Liver (tissue), 8 donors: ENCODE measurements at regions not wholly inside any gene's neighbourhood (a gene's known extent, or its start where the extent isn't known, plus 50 kb on each side); places are given as distances from the start of the nearest gene placed in this dataset.

ENCODE experiments used
- DNase-seq: peaks from one replicate; pipeline ENCODE4 v3.0.0-alpha.2; 2017; ENCODE audit warnings: low spot score
- H3K27ac ChIP-seq, 2 donors: one replicate each; pipeline ENCODE4 v1.7.0; 2013; ENCODE audit warnings: inconsistent platforms in 2 of 2, low read length in 2 of 2, control low read depth in 1 of 2, low read depth in 1 of 2, mild to moderate bottlenecking in 1 of 2
- H3K27me3 ChIP-seq, 4 donors: one replicate each; pipeline versions ENCODE4 v1.6.1 to v1.7.0; 2013; ENCODE audit warnings: low read length in 3 of 4, inconsistent platforms in 1 of 4, mild to moderate bottlenecking in 1 of 4, moderate library complexity in 1 of 4; ENCODE audit not compliant: control insufficient read depth in 4 of 4, insufficient read depth in 4 of 4
- H3K36me3 ChIP-seq, 4 donors: one replicate each; pipeline versions ENCODE4 v1.6.1 to v1.7.0; 2013; ENCODE audit warnings: low read length in 3 of 4, mild to moderate bottlenecking in 3 of 4, low read depth in 1 of 4, moderate library complexity in 1 of 4; ENCODE audit not compliant: control insufficient read depth in 4 of 4, insufficient read depth in 3 of 4
- H3K4me1 ChIP-seq, 4 donors: one replicate each; pipeline versions ENCODE4 v1.6.1 to v1.7.0; 2013; ENCODE audit warnings: low read length in 3 of 4, mild to moderate bottlenecking in 3 of 4, moderate library complexity in 1 of 4; ENCODE audit not compliant: control insufficient read depth in 4 of 4, insufficient read depth in 4 of 4
- H3K4me3 ChIP-seq, 3 donors: one replicate each; pipeline versions ENCODE4 v1.6.1 to v1.7.0; 2013; ENCODE audit warnings: low read length in 3 of 3, control low read depth in 1 of 3, low read depth in 1 of 3, mild to moderate bottlenecking in 1 of 3
- H3K9ac ChIP-seq, 2 donors: one replicate each; pipeline ENCODE4 v1.7.0; 2013; ENCODE audit warnings: low read length in 2 of 2, mild to moderate bottlenecking in 2 of 2, moderate library complexity in 2 of 2, control low read depth in 1 of 2, low read depth in 1 of 2
- H3K9me3 ChIP-seq, 4 donors: one replicate each; pipeline versions ENCODE4 v1.6.1 to v1.7.0; 2013; ENCODE audit warnings: low read length in 3 of 4; ENCODE audit not compliant: control insufficient read depth in 4 of 4
- CTCF ChIP-seq: fragments of 150-350 bp; IDR thresholded peaks from 2 replicates; pipeline ENCODE4 v1.5.1; 2017; ENCODE audit warnings: improper control_type of control experiment, low read depth, low read length; ENCODE audit not compliant: missing input control
- FOXA1 ChIP-seq: IDR thresholded peaks from 2 replicates; pipeline ENCODE4 v1.6.1; 2016; ENCODE audit warnings: antibody characterized with exemption
- FOXA2 ChIP-seq: IDR thresholded peaks from 2 replicates; pipeline ENCODE4 v1.6.1; 2016; ENCODE audit warnings: antibody characterized with exemption
- HNF4A ChIP-seq, 2 donors: conservative IDR thresholded peaks; 2 replicates each; pipeline ENCODE4 v1.6.1; 2016; ENCODE audit warnings: antibody characterized with exemption in 2 of 2, mild to moderate bottlenecking in 2 of 2
- HNF4G ChIP-seq: IDR thresholded peaks from 2 replicates; pipeline ENCODE4 v1.6.1; 2016; ENCODE audit warnings: antibody characterized with exemption
- JUND ChIP-seq, 2 donors: IDR thresholded peaks; 2 replicates each; pipeline ENCODE4 v1.6.1; 2016; ENCODE audit warnings: antibody characterized with exemption in 2 of 2
- NR2F2 ChIP-seq: IDR thresholded peaks from 2 replicates; pipeline ENCODE4 v1.6.1; 2016; ENCODE audit warnings: antibody characterized with exemption
- RAD21 ChIP-seq, 2 donors: IDR thresholded peaks; 2 replicates each; pipeline ENCODE4 v1.6.1; 2016; ENCODE audit warnings: antibody characterized with exemption in 2 of 2, mild to moderate bottlenecking in 2 of 2
- REST ChIP-seq: IDR thresholded peaks from 2 replicates; pipeline ENCODE4 v1.6.1; 2016; ENCODE audit warnings: antibody characterized with exemption, mild to moderate bottlenecking
- RXRA ChIP-seq, 2 donors: IDR thresholded peaks; 2 replicates each; pipeline ENCODE4 v1.6.1; 2017 to 2018; ENCODE audit warnings: antibody characterized with exemption in 2 of 2, mild to moderate bottlenecking in 1 of 2
- SP1 ChIP-seq: IDR thresholded peaks from 2 replicates; pipeline ENCODE4 v1.6.1; 2018; ENCODE audit warnings: antibody characterized with exemption, mild to moderate bottlenecking
- TAF1 ChIP-seq: conservative IDR thresholded peaks from 2 replicates; pipeline ENCODE4 v1.6.1; 2016; ENCODE audit warnings: antibody characterized with exemption, mild to moderate bottlenecking
- YY1 ChIP-seq: IDR thresholded peaks from 2 replicates; pipeline ENCODE4 v1.6.1; 2016; ENCODE audit warnings: antibody characterized with exemption, mild to moderate bottlenecking
- WGBS: extraction: QIAGEN DNeasy Blood & Tissue Kit; methylation state at CpG from one replicate; pipeline ENCODE4 v1.1.7; 2013; 5-methylcytosine and 5-hydroxymethylcytosine counted together
- TF ChIP-seq, protein P1 (sequence below): IDR thresholded peaks from 2 replicates; pipeline ENCODE4 v1.6.1; 2016; ENCODE audit warnings: antibody characterized with exemption
- TF ChIP-seq, protein P2 (sequence below): IDR thresholded peaks from 2 replicates; pipeline ENCODE4 v1.6.1; 2016; ENCODE audit warnings: antibody characterized with exemption
- TF ChIP-seq, protein P3 (sequence below): IDR thresholded peaks from 2 replicates; pipeline ENCODE4 v1.6.1; 2016; ENCODE audit warnings: antibody characterized with exemption
- donor health status: healthy.
- donor health status: healthy.
- donor health status: healthy.
- donor health status: healthy.
- donor health status: healthy.

GRCh38 chr2:187098154-187098553, 249.2 kb upstream of the ZSWIM2 start:
- no peaks in the 10 kb centered on the region for H3K9me3 ChIP-seq
- no peak overlapping the region for H3K4me3 ChIP-seq
- DNase-seq, result no peak
- H3K27me3 ChIP-seq, result no peaks in the 10 kb centered on the region
- no peak overlapping the region for H3K9ac ChIP-seq
- H3K27ac ChIP-seq, result no peak overlapping the region
- TF ChIP-seq YY1 (no peak), FOXA2 (no peak), HNF4G (no peak), JUND (IDR thresholded peaks at IDR 0.05) (no peak), SP1 (no peak), FOXA1 (no peak)
- TF ChIP-seq, protein P1, sequence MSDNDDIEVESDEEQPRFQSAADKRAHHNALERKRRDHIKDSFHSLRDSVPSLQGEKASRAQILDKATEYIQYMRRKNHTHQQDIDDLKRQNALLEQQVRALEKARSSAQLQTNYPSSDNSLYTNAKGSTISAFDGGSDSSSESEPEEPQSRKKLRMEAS, result no peak
- H3K4me1 ChIP-seq, result no peaks in the 10 kb centered on the region
- H3K36me3 ChIP-seq, result no peaks in the 10 kb centered on the region
- 52% methylated on average over 1 of the region's 1 CpG for WGBS

GRCh38 chr2:187093771-187094412, 244.9 kb upstream of the ZSWIM2 start:
- no peak for DNase-seq
- WGBS, result 70% methylated on average over 1 of the region's 1 CpG
- TF ChIP-seq YY1, result no peak
- no peak for TF ChIP-seq JUND (IDR thresholded peaks at IDR 0.05)
- no peak for TF ChIP-seq FOXA1
- no peak for TF ChIP-seq RXRA (IDR thresholded peaks at IDR 0.05)
- TF ChIP-seq RAD21 (IDR thresholded peaks at IDR 0.05), result no peak
- TF ChIP-seq NR2F2, result no peak
- no peak for TF ChIP-seq TAF1
- no peak for TF ChIP-seq HNF4G
- no peak for TF ChIP-seq REST
- TF ChIP-seq CTCF, result no peak
- no peak for TF ChIP-seq SP1
- TF ChIP-seq, protein P2, sequence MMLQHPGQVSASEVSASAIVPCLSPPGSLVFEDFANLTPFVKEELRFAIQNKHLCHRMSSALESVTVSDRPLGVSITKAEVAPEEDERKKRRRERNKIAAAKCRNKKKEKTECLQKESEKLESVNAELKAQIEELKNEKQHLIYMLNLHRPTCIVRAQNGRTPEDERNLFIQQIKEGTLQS, result no peak
- TF ChIP-seq FOXA2, result no peak
- TF ChIP-seq, protein P3, sequence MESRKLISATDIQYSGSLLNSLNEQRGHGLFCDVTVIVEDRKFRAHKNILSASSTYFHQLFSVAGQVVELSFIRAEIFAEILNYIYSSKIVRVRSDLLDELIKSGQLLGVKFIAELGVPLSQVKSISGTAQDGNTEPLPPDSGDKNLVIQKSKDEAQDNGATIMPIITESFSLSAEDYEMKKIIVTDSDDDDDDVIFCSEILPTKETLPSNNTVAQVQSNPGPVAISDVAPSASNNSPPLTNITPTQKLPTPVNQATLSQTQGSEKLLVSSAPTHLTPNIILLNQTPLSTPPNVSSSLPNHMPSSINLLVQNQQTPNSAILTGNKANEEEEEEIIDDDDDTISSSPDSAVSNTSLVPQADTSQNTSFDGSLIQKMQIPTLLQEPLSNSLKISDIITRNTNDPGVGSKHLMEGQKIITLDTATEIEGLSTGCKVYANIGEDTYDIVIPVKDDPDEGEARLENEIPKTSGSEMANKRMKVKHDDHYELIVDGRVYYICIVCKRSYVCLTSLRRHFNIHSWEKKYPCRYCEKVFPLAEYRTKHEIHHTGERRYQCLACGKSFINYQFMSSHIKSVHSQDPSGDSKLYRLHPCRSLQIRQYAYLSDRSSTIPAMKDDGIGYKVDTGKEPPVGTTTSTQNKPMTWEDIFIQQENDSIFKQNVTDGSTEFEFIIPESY, result no peak
- TF ChIP-seq, protein P1, result no peak
- TF ChIP-seq HNF4A (conservative IDR thresholded peaks at IDR 0.05), result no peak
- Histone ChIP-seq H3K27me3 (no peaks in the 10 kb centered on the region), H3K27ac (no peak overlapping the region), H3K9me3 (no peaks in the 10 kb centered on the region), H3K4me3 (no peak overlapping the region), H3K4me1 (no peaks in the 10 kb centered on the region), H3K9ac (no peak overlapping the region), H3K36me3 (no peaks in the 10 kb centered on the region)
